Activated CD8-positive, alpha-beta memory T cell treated with anti-CD3 and anti-CD28 coated beads, Interleukin-2, amount 10 ng/mL, durations not matched to agents 7 days and 5 days (primary cell): ENCODE measurements at regions not wholly inside any gene's neighbourhood (a gene's known extent, or its start where the extent isn't known, plus 50 kb on each side); places are given as distances from the start of the nearest gene placed in this dataset.
A peak's percentile ranks its signal among the peaks of the same experiment; 100 is the strongest.

Source experiments
- ATAC-seq: fragments of 150-1000 bp; cut with Tn5 transposase; one replicate; pipeline ENCODE4 v1.10.0; 2021; ENCODE audit warnings: moderate library complexity
- CTCF ChIA-PET: fragments of 350-600 bp; sonication (Branson Sonifier 250); formaldehyde crosslinking; loops from one replicate; lab custom pipeline; 2021; ENCODE audit warnings: antibody characterized with exemption; lab: Charles Lee
- DNase-seq: peaks from one replicate; pipeline ENCODE4 v3.0.0-alpha.2; 2020
- H3K27ac Mint-ChIP-seq: one replicate; pipeline ENCODE4 v1.8.0; 2021; ENCODE audit warnings: mild to moderate bottlenecking, mixed read lengths
- H3K27me3 Mint-ChIP-seq: one replicate; pipeline ENCODE4 v1.8.0; 2021; ENCODE audit warnings: mixed read lengths
- H3K36me3 Mint-ChIP-seq: one replicate; pipeline ENCODE4 v1.8.0; 2021; ENCODE audit warnings: mild to moderate bottlenecking, mixed read lengths
- H3K4me1 Mint-ChIP-seq: one replicate; pipeline ENCODE4 v1.8.0; 2021; ENCODE audit warnings: mixed read lengths
- H3K4me3 Mint-ChIP-seq: one replicate; pipeline ENCODE4 v1.8.0; 2021; ENCODE audit warnings: mild to moderate bottlenecking, moderate library complexity, mixed read lengths
- H3K9me3 Mint-ChIP-seq: one replicate; pipeline ENCODE4 v1.8.0; 2022; ENCODE audit warnings: low read depth, mixed read lengths

- DNase-seq (no peak), ATAC-seq (no peak)
- no peak overlapping the region for H3K27ac Mint-ChIP-seq
- H3K27me3 Mint-ChIP-seq: peaks cover 2% of the 10 kb centered on the region
- no peak overlapping the region for H3K4me3 Mint-ChIP-seq
- CTCF ChIA-PET: no interaction called here
- no peaks in the 10 kb centered on the region for H3K36me3 Mint-ChIP-seq
- no peaks in the 10 kb centered on the region for H3K9me3 Mint-ChIP-seq
- peaks cover 17% of the 10 kb centered on the region for H3K4me1 Mint-ChIP-seq
These were observed 323.7 kb downstream of the RPS24 start for GRCh38 chr10:78357141-78358063.

- ATAC-seq: no peak
- Mint-ChIP-seq H3K9me3 (no peaks in the 10 kb centered on the region), H3K4me3 (no peak overlapping the region), H3K27me3 (peaks cover 2% of the 10 kb centered on the region), H3K27ac (no peak overlapping the region), H3K4me1 (peaks cover 20% of the 10 kb centered on the region), H3K36me3 (no peaks in the 10 kb centered on the region)
- CTCF ChIA-PET: no interaction called here
- no peak for DNase-seq
These were observed 324.7 kb downstream of the RPS24 start for GRCh38 chr10:78358351-78358750.

GRCh38 chr10:78358982-78359381 lies 325.3 kb downstream of the RPS24 start:
- Mint-ChIP-seq H3K27me3 (peaks cover 2% of the 10 kb centered on the region), H3K27ac (no peak overlapping the region), H3K9me3 (no peaks in the 10 kb centered on the region), H3K36me3 (no peaks in the 10 kb centered on the region), H3K4me1 (peaks cover 20% of the 10 kb centered on the region), H3K4me3 (no peak overlapping the region)
- ATAC-seq (no peak), DNase-seq (no peak)
- CTCF ChIA-PET: interaction anchor here (0.6 kb wide), 1 partner anchor 312 kb away, joined by 3 read pairs; no protein-coding TSS in a partner anchor

DNA sequence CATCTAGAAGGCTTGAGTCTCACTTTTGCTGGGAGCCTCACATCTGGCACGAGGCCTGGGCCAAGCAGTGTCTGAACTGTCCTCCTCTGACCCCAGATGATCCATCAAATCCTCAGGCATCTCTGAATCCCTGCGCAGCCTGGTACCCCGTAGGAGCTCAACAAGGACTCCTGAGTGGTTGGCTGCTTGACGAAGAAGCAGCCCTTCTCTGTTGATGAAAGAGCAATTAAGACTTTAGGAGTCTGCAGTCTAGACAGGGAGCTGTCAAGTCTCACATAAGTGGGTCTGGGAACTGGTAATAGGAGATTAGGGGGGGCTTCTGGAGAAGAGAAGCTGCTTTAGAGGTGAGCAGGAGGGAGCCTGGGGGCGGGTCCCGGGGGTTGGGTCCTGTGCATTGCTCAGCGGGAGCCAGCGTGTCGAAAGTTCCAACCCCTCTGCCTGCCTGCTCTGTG lies 326.0 kb downstream of the RPS24 start:
- no peak for ATAC-seq
- no peaks in the 10 kb centered on the region for H3K36me3 Mint-ChIP-seq
- CTCF ChIA-PET: interaction anchor here (0.6 to 1.1 kb wide), 2 partner anchors 9 to 313 kb away, joined by 3 to 4 read pairs; no protein-coding TSS in a partner anchor
- H3K9me3 Mint-ChIP-seq: no peaks in the 10 kb centered on the region
- H3K4me1 Mint-ChIP-seq: peaks cover 20% of the 10 kb centered on the region
- H3K27me3 Mint-ChIP-seq: peaks cover 2% of the 10 kb centered on the region
- H3K4me3 Mint-ChIP-seq: no peak overlapping the region
- H3K27ac Mint-ChIP-seq: no peak overlapping the region
- DNase-seq: no peak

GRCh38 chr10:78360284-78360683 lies 326.6 kb downstream of the RPS24 start:
- Mint-ChIP-seq H3K9me3 (no peaks in the 10 kb centered on the region), H3K4me3 (no peak overlapping the region), H3K36me3 (no peaks in the 10 kb centered on the region), H3K4me1 (peaks cover 20% of the 10 kb centered on the region), H3K27ac (no peak overlapping the region), H3K27me3 (peaks cover 5% of the 10 kb centered on the region)
- no peak for DNase-seq
- no peak for ATAC-seq
- CTCF ChIA-PET: interaction anchor here (1.1 kb wide), 1 partner anchor 9 kb away, joined by 4 read pairs; no protein-coding TSS in a partner anchor

DNA sequence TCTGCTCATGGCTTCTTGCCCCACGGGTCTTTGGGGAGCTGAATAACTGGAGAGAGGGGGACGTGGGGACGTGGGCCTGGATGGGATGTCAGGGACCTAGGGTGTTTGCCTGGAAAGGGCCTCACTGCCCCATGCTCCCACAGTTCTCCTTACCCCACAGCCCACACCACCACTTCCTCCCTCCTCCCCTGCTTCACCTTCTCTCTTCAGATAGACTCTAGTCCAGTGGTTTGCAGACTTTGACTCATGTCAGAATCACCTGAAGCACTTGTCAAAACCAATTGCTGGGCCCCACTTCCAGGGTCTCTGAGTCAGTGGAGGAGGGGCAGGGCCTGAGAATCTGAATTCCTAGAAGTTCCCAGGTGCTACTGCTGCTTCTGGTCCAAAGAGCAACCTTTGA lies 327.4 kb downstream of the RPS24 start:
- peak; percentile 50 for DNase-seq
- no peak overlapping the region for H3K27ac Mint-ChIP-seq
- ATAC-seq: peak; percentile 34
- no peaks in the 10 kb centered on the region for H3K9me3 Mint-ChIP-seq
- no peak overlapping the region for H3K4me3 Mint-ChIP-seq
- peaks cover 8% of the 10 kb centered on the region for H3K27me3 Mint-ChIP-seq
- CTCF ChIA-PET: no interaction called here
- peaks cover 20% of the 10 kb centered on the region for H3K4me1 Mint-ChIP-seq
- H3K36me3 Mint-ChIP-seq: no peaks in the 10 kb centered on the region

DNA sequence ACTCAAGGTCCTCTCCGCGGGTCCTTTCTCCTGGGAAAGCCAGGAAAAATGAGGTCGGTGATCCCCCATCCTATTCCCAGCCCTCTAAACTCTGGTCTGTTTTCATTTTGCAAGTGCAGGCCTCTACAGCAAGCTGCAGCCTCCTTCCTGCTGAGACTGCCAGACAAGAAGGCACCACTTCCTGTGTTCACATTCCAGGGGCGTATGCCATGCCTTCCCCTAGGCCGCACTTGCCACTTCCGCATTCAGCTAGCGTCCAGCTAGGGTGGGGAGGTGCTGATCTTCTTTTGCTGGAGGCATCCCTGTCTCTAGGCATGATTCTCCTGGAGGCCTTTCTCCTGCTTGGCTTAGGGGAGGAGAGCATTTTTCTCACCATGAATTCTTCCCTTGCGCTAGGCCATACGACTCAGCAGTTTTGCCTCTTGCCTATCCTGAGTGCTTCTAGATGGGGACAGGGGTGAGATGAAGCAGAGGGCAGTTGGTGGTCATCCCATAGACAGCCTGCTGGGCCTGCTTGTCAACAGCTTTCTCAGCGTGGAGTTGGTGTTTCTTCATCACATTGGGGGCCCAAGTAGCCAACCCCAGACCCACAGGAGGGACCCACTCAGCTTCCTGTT lies 328.9 kb downstream of the RPS24 start:
- H3K27me3 Mint-ChIP-seq: peaks cover 16% of the 10 kb centered on the region
- no peak overlapping the region for H3K4me3 Mint-ChIP-seq
- peak; percentile 44 for DNase-seq
- peak overlapping the region; percentile 62 for H3K27ac Mint-ChIP-seq
- H3K9me3 Mint-ChIP-seq: no peaks in the 10 kb centered on the region
- no peaks in the 10 kb centered on the region for H3K36me3 Mint-ChIP-seq
- ATAC-seq: peak; percentile 52
- peaks cover 20% of the 10 kb centered on the region for H3K4me1 Mint-ChIP-seq
- CTCF ChIA-PET: interaction anchor here (2.0 kb wide), 1 partner anchor 315 kb away, joined by 5 read pairs; no protein-coding TSS in a partner anchor

DNA sequence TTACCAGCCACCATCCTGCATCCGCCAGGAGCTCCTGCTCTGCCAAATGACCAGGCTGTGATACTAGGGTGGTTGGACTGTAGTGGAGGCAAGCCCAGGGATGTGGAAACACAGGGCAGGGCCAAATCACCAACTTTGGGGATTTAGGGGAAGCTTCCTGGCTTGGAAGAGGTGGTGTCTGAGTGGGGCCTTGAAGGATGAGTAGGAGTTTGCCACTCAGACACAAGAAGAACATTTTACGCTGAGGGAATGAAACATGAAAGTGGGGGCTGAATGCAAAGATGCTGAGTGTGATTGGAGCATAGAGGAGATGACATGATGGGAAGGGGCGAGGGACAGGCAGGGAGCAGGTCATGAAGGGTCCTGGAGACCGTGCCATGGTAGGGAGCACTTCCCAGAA lies 329.5 kb downstream of the RPS24 start:
- CTCF ChIA-PET: interaction anchor here (2.0 kb wide), 1 partner anchor 316 kb away, joined by 5 read pairs; no protein-coding TSS in a partner anchor
- DNase-seq (no peak), ATAC-seq (no peak)
- Mint-ChIP-seq H3K9me3 (no peaks in the 10 kb centered on the region), H3K27ac (no peak overlapping the region), H3K4me3 (no peak overlapping the region), H3K27me3 (peaks cover 16% of the 10 kb centered on the region), H3K36me3 (no peaks in the 10 kb centered on the region), H3K4me1 (peaks cover 20% of the 10 kb centered on the region)

DNA sequence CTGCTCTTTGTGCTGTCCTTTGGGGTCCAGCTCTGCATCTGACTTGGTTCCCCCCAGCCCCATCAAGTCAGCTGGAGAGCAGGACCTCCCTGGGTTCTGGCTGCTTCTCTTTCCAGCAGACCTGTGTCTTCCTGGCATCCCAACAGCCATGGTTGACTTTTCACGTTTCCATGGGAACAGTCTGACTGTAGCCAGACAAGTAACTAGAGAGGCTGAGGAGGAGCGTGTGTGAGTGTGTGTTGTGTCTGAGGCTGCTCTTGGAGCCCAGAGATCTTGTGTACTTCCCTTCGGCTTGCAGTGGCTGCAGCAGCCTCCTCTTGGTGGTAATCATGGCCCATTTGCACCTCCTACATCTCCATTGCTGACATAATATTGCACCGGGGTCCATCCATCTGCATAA lies 332.0 kb downstream of the RPS24 start:
- Mint-ChIP-seq H3K27me3 (peaks cover 19% of the 10 kb centered on the region), H3K9me3 (no peaks in the 10 kb centered on the region), H3K27ac (no peak overlapping the region), H3K36me3 (no peaks in the 10 kb centered on the region), H3K4me3 (no peak overlapping the region), H3K4me1 (peaks cover 20% of the 10 kb centered on the region)
- DNase-seq: no peak
- ATAC-seq: no peak
- CTCF ChIA-PET: no interaction called here

- no peak for DNase-seq
- no peak overlapping the region for H3K27ac Mint-ChIP-seq
- CTCF ChIA-PET: no interaction called here
- ATAC-seq: no peak
- H3K4me1 Mint-ChIP-seq: peaks cover 9% of the 10 kb centered on the region
- H3K36me3 Mint-ChIP-seq: no peaks in the 10 kb centered on the region
- no peaks in the 10 kb centered on the region for H3K9me3 Mint-ChIP-seq
- no peak overlapping the region for H3K4me3 Mint-ChIP-seq
- peaks cover 19% of the 10 kb centered on the region for H3K27me3 Mint-ChIP-seq
These were observed 333.2 kb downstream of the RPS24 start for GRCh38 chr10:78366663-78367411.

DNA sequence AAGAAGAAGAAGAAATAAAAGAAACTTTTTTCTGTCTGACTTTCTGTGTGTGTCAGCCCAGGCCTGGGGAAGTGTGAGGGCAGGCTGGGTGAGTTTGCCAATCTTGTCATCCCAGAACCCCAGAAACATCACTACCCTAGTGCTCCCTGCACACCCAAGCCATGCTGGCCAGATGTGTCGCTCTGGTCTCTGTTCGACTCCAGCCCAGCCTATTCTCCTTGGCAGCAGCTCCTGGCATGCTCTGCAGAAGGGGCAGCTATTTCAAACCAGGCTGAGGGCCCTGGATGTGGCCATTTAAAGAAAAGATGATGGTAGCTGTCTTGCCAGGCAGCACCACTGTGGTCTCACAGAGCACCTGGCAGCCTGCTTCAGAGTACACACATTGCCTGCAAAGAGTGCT lies 334.1 kb downstream of the RPS24 start:
- Mint-ChIP-seq H3K27ac (no peak overlapping the region), H3K4me1 (peaks cover under 1% of the 10 kb centered on the region), H3K36me3 (no peaks in the 10 kb centered on the region), H3K27me3 (peaks cover 19% of the 10 kb centered on the region), H3K9me3 (no peaks in the 10 kb centered on the region), H3K4me3 (no peak overlapping the region)
- no peak for DNase-seq
- ATAC-seq: no peak
- CTCF ChIA-PET: no interaction called here

DNA sequence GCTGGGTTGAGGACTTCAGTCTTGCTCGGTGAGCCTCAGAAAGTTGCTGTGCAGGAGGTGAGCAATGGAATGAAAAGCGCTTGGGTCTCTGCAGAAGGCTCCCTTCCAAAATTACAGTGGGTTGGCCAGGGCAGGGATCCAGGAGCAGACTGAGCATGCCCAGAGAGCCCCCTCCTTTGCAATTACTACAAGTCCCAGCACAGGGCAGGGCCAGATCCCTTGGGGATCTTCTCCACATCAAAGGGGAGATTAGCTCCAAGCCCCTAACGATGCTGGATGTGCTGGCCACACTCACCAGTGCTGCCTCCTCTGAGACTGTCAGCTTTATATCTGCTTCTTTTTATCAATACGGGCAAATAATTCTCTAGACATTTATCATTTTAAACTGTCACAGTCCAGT lies 337.5 kb downstream of the RPS24 start:
- DNase-seq (no peak), ATAC-seq (no peak)
- Mint-ChIP-seq H3K9me3 (no peaks in the 10 kb centered on the region), H3K4me3 (no peak overlapping the region), H3K36me3 (no peaks in the 10 kb centered on the region), H3K4me1 (no peaks in the 10 kb centered on the region), H3K27me3 (peaks cover 13% of the 10 kb centered on the region), H3K27ac (no peak overlapping the region)
- CTCF ChIA-PET: no interaction called here

DNA sequence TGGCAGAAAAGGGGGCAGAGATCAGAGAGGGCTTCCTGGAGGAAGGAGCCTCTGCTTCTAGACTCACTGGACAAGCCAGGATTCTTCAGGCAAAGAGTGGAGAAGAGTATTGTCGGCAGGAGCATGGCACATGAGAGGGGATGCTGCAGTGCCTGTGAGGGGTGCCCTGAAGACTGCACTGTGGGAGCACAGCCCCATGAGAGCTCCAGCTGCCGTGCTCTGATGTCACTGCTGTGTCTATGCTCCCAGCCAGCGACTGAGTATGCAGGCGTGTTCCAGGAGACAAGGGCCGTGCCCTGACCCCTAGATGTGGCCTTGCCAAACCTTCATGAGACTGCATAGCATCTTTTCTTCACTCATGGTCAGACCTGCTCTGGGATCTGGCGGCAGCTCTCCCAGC lies 339.1 kb downstream of the RPS24 start:
- CTCF ChIA-PET: no interaction called here
- Mint-ChIP-seq H3K27ac (no peak overlapping the region), H3K4me1 (no peaks in the 10 kb centered on the region), H3K36me3 (no peaks in the 10 kb centered on the region), H3K27me3 (peaks cover 5% of the 10 kb centered on the region), H3K9me3 (no peaks in the 10 kb centered on the region), H3K4me3 (no peak overlapping the region)
- DNase-seq: no peak
- no peak for ATAC-seq
